IPS-20b (cell line): ENCODE measurements at regions not wholly inside any gene's neighbourhood (a gene's known extent, or its start where the extent isn't known, plus 50 kb on each side); places are given as distances from the start of the nearest gene placed in this dataset.
A peak's percentile ranks its signal among the peaks of the same experiment; 100 is the strongest.

Source experiments
- H3K27ac ChIP-seq: one replicate; pipeline ENCODE4 v1.5.1; 2013; ENCODE audit warnings: low read length
- H3K27me3 ChIP-seq: 2 replicates; pipeline ENCODE4 v1.6.1; 2013; ENCODE audit warnings: mild to moderate bottlenecking, low read length, inconsistent platforms; ENCODE audit not compliant: insufficient read depth
- H3K36me3 ChIP-seq: 2 replicates; pipeline ENCODE4 v1.6.1; 2013; ENCODE audit warnings: low read depth, mild to moderate bottlenecking, inconsistent platforms, low read length, moderate library complexity; ENCODE audit not compliant: insufficient read depth
- H3K4me1 ChIP-seq: 2 replicates; pipeline ENCODE4 v1.6.1; 2013; ENCODE audit warnings: mild to moderate bottlenecking, control low read depth, inconsistent platforms, low read length, moderate library complexity; ENCODE audit not compliant: insufficient read depth
- H3K4me3 ChIP-seq: 2 replicates; pipeline ENCODE4 v1.5.1; 2013; ENCODE audit warnings: mild to moderate bottlenecking, low read length, inconsistent platforms
- H3K9ac ChIP-seq: 2 replicates; pipeline ENCODE4 v1.6.1; 2013; ENCODE audit warnings: low read depth, mild to moderate bottlenecking, inconsistent platforms, low read length, moderate library complexity
- H3K9me3 ChIP-seq: 2 replicates; pipeline ENCODE4 v1.6.1; 2013; ENCODE audit warnings: mild to moderate bottlenecking, low read depth, low read length, inconsistent platforms; ENCODE audit not compliant: insufficient read depth

DNA sequence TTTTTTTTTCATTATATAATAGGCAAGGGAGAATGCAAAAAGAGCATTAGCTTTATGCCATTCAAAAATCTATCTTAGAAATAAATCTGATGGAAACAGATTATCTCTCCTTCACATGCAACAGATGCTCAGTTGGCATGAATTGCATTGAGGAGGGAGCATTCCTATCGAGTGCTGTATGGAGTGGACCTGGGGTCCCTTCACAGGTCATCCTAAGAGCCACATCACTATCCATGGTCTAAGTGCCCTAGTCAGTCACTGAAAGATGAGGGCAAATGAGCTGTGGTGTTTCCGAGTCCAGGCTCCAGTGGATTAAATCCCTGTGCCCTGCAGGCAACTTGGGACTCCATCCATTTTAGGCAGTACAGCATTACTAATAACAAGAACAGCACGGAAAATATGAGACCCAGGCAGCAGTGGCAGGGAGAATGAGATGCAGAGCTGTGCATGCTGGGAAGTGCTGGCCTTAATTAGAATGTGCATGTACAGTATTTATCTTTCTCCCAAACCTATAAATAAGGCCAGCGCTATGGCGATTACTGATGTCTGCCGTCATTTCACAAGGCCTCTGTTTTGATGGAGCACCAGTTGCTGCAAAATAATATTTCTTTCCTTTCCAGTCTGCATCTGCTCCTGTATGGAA is 512.3 kb upstream of the PLXNA2 start:
- Histone ChIP-seq H3K9ac (no peak overlapping the region), H3K36me3 (no peaks in the 10 kb centered on the region), H3K27me3 (no peaks in the 10 kb centered on the region; the same call in 1 of the 2 replicates), H3K4me3 (no peak overlapping the region), H3K4me1 (no peaks in the 10 kb centered on the region), H3K9me3 (no peaks in the 10 kb centered on the region), H3K27ac (no peak overlapping the region)

DNA sequence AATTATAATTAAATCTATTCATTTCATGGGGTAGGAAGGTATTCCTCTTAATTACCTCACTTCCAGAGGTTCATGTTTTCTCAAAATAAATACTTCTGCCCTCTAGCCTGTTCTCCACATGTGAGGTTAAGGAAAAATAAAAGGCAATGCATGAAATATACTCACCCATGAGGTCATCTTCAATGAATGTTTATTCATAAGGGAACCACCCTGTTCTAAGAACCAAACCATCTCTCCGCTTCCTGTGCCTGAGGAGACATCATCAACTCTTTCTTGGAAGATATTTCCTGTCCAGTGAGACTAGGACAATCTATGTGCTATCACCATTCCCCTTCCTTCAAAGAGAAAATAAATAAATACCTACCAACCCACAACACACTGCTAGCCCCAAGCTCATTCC is 513.7 kb upstream of the PLXNA2 start:
- Histone ChIP-seq H3K4me1 (no peaks in the 10 kb centered on the region), H3K4me3 (no peak overlapping the region), H3K9me3 (no peaks in the 10 kb centered on the region), H3K9ac (no peak overlapping the region), H3K27ac (no peak overlapping the region), H3K36me3 (no peaks in the 10 kb centered on the region), H3K27me3 (no peaks in the 10 kb centered on the region; the same call in 1 of the 2 replicates)

DNA sequence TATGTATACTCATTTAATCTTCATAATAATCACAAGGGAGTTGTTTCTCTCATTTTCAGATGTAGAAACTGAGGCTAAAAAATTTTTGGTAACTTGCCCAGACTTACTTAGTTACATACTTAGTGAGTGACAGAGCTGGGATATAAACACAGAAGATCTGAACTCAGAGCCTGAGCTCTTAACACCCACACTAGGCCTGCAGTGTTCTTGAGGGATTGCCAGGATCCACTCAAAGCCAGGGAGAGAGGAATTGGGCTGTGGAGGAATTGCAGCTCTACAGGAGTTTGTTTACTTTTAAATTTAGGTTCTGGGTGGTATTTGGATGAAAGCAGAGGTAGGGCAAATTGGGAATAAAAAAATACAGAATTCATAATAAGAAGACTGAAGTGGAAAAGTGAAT is 515.1 kb upstream of the PLXNA2 start:
- no peak overlapping the region for H3K27ac ChIP-seq
- no peaks in the 10 kb centered on the region for H3K4me1 ChIP-seq
- H3K36me3 ChIP-seq: no peaks in the 10 kb centered on the region
- H3K27me3 ChIP-seq: no peaks in the 10 kb centered on the region
- H3K4me3 ChIP-seq: no peak overlapping the region
- H3K9me3 ChIP-seq: no peaks in the 10 kb centered on the region
- H3K9ac ChIP-seq: no peak overlapping the region

DNA sequence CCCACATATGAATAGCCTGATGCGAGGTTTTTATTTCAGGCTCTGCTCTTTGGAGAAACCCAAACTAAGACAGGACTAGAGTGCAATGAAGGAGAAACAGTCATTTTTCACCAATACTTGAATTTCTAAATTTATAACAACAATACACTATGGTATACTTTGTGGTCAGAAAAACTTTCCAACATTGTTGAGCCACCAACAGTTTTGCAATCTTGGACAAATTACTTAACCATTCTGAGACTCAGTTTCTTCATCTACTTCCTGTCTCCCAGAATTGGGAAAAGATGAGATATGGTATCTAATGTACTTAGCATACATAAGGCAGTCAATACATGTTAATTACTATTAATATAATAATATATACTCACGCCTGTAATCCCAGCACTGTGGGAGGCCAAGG is 519.8 kb upstream of the PLXNA2 start:
- Histone ChIP-seq H3K9ac (no peak overlapping the region), H3K4me3 (no peak overlapping the region), H3K27ac (no peak overlapping the region), H3K36me3 (no peaks in the 10 kb centered on the region), H3K27me3 (no peaks in the 10 kb centered on the region), H3K4me1 (peaks cover 3% of the 10 kb centered on the region; the same call in 1 of the 2 replicates), H3K9me3 (no peaks in the 10 kb centered on the region)

GRCh38 chr1:208766832-208767231 is 522.6 kb upstream of the PLXNA2 start:
- H3K9ac ChIP-seq: no peak overlapping the region
- no peaks in the 10 kb centered on the region for H3K9me3 ChIP-seq
- no peak overlapping the region for H3K4me3 ChIP-seq
- peaks cover 3% of the 10 kb centered on the region; the same call in 1 of the 2 replicates for H3K4me1 ChIP-seq
- H3K27me3 ChIP-seq: no peaks in the 10 kb centered on the region
- H3K36me3 ChIP-seq: no peaks in the 10 kb centered on the region
- no peak overlapping the region for H3K27ac ChIP-seq

GRCh38 chr1:208767816-208768215 is 523.6 kb upstream of the PLXNA2 start:
- no peak overlapping the region for H3K9ac ChIP-seq
- no peak overlapping the region for H3K4me3 ChIP-seq
- no peaks in the 10 kb centered on the region for H3K27me3 ChIP-seq
- no peaks in the 10 kb centered on the region for H3K9me3 ChIP-seq
- H3K27ac ChIP-seq: no peak overlapping the region
- no peaks in the 10 kb centered on the region for H3K36me3 ChIP-seq
- H3K4me1 ChIP-seq: peaks cover 3% of the 10 kb centered on the region; the same call in 1 of the 2 replicates

DNA sequence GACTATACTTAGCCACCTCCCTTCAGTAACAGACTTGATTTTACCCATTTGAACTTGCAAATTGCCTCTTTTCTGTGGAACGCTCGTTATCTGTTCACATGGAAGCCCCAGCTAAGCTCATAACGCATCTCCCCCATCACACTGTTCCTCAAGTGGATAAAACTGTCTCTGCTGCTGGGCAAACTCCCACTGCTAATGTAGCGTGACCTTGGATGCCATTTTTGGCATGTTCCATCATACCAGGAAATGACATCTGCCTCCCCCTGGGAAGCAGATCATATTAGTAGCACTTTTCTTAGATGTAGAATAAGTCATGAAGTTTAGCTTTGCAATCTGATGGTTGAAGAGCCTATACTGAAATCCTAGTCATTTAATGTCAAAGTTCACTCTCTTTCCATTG is 528.7 kb upstream of the PLXNA2 start:
- Histone ChIP-seq H3K4me1 (peaks cover 5% of the 10 kb centered on the region; the same call in 1 of the 2 replicates), H3K36me3 (no peaks in the 10 kb centered on the region), H3K4me3 (no peak overlapping the region), H3K9me3 (no peaks in the 10 kb centered on the region), H3K27me3 (no peaks in the 10 kb centered on the region), H3K27ac (no peak overlapping the region), H3K9ac (no peak overlapping the region)

GRCh38 chr1:208775841-208776240 is 531.7 kb upstream of the PLXNA2 start:
- H3K27me3 ChIP-seq: no peaks in the 10 kb centered on the region
- H3K36me3 ChIP-seq: no peaks in the 10 kb centered on the region
- no peaks in the 10 kb centered on the region for H3K9me3 ChIP-seq
- H3K27ac ChIP-seq: no peak overlapping the region
- H3K4me3 ChIP-seq: no peak overlapping the region
- no peak overlapping the region for H3K9ac ChIP-seq
- peaks cover 11% of the 10 kb centered on the region for H3K4me1 ChIP-seq

GRCh38 chr1:208778417-208778816 is 534.2 kb upstream of the PLXNA2 start:
- Histone ChIP-seq H3K9me3 (no peaks in the 10 kb centered on the region), H3K36me3 (no peaks in the 10 kb centered on the region), H3K9ac (no peak overlapping the region), H3K27me3 (peaks cover 9% of the 10 kb centered on the region; the same call in 1 of the 2 replicates), H3K27ac (no peak overlapping the region), H3K4me3 (no peak overlapping the region), H3K4me1 (peaks cover 31% of the 10 kb centered on the region)

DNA sequence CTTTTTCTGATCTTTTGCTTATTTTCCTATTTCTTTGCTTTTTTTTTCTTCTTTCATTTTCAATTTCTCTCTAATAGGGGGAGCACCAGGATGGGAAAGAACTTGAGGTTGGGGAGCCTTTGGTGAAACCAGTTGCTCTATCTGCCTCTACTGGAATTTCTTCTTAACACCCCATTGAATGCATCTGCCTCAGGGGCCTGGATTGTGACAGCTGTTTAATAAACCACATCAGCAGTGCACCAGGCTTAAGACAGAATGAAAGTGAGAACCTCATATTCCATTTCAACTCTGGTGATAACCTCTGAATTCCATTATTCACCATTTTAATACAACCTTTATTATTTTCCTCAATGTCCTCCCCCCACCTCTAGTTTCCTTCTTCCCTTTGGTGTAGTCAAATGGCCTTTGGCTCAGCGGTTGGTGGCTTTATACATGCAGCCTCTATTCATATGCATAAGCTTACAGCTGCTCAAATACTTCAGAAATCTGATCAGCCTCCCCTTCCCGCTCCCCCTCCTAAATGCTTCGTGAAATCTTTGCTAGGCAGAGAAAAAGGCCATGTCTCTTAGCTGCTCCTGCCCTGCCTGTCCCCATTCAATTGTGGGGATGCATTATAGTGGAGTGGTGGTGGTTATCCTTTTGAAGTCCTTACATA is 537.3 kb upstream of the PLXNA2 start:
- Histone ChIP-seq H3K27ac (no peak overlapping the region), H3K36me3 (no peaks in the 10 kb centered on the region)

DNA sequence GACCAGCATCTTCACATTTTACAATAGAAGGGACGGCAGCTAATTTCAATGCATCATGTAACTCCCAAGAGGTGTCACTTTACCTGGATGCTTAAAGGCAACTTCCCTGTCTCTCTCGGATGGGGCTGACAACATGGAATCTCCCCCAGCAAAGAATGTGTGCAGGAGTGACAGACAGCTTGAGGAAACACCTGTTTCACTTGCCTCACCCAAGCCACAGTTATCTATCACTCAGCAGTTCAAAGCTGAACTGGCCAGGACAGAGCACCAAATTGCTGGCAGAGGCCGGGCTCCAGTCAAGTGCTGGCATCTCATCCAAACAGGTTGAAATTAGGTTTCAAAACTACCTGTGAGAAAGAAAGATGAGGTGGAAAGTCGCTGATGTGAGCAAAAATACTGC is 538.0 kb upstream of the PLXNA2 start:
- peaks cover 9% of the 10 kb centered on the region; the same call in 1 of the 2 replicates for H3K27me3 ChIP-seq
- H3K36me3 ChIP-seq: no peaks in the 10 kb centered on the region
- no peaks in the 10 kb centered on the region for H3K9me3 ChIP-seq
- H3K9ac ChIP-seq: 0 out of 2 replicates have a peak overlapping the region, but pooled peaks have one; percentile 23
- H3K4me1 ChIP-seq: peaks cover 26% of the 10 kb centered on the region
- H3K27ac ChIP-seq: no peak overlapping the region
- H3K4me3 ChIP-seq: peak overlapping the region; percentile 49; the same call in 1 of the 2 replicates

More for the DNA sequence above, 537.3 kb upstream of the PLXNA2 start:
- peaks cover 26% of the 10 kb centered on the region for H3K4me1 ChIP-seq
- H3K9me3 ChIP-seq: no peaks in the 10 kb centered on the region
- peaks cover 9% of the 10 kb centered on the region; the same call in 1 of the 2 replicates for H3K27me3 ChIP-seq
- no peak overlapping the region for H3K9ac ChIP-seq
- peak overlapping the region; percentile 49; the same call in 1 of the 2 replicates for H3K4me3 ChIP-seq

- Histone ChIP-seq H3K4me3 (no peak overlapping the region), H3K27ac (no peak overlapping the region), H3K4me1 (peaks cover 38% of the 10 kb centered on the region), H3K36me3 (no peaks in the 10 kb centered on the region), H3K9ac (no peak overlapping the region), H3K27me3 (peaks cover 9% of the 10 kb centered on the region; the same call in 1 of the 2 replicates), H3K9me3 (no peaks in the 10 kb centered on the region)
These were observed 541.4 kb upstream of the PLXNA2 start for GRCh38 chr1:208785629-208786028.
